HG03196 (cell line): ENCODE measurements at regions not wholly inside any gene's neighbourhood (a gene's known extent, or its start where the extent isn't known, plus 50 kb on each side); places are given as distances from the start of the nearest gene placed in this dataset.

Experiments
- ATAC-seq: cut with Tn5 transposase; IDR thresholded peaks from one replicate; pipeline ENCODE4 v1.9.1; 2021; ENCODE audit not compliant: unreplicated experiment

DNA sequence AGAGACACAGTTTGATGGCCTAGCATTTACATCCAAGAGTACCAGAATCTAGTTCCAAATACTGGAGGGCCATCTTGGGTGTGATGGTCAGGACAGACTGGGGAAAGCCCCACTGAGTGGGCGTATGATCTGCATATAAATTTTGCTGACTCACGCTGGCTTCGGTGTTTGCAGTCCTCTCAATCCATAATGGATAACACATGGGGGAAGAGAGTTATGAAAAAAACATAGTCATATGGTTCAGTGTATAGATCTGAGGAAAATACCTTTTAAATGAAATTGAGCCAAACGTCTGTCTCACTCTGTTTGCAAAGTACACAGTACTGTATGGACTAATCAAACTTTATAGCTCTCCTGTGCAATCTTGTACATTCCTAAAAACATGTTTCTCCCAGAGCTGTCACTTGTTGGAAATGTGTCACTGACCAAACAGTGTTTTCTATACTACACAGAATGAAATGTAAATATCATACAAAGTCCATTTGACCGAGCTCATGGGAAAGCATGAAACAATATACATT is 125.3 kb upstream of the THBS1 start:
- no peak for ATAC-seq

DNA sequence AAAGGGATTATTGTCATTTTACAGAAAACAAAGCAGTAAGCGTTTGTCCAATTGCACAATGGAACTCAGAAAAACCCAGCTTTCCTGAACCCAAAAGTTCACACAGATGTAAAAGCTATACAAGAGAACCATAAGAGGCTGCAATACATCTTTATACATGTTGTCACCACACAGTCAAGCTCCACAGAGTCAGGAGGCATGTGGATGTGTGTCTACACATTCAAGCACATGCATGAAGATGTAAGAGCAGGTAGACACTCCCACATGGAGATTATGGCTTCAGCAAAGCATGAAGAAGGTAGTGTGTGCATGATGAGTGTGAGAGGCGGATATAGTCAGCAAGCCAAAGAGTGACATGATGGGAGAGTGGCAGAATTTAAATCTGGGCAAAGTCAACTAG is 124.7 kb upstream of the THBS1 start:
- ATAC-seq, result no peak

DNA sequence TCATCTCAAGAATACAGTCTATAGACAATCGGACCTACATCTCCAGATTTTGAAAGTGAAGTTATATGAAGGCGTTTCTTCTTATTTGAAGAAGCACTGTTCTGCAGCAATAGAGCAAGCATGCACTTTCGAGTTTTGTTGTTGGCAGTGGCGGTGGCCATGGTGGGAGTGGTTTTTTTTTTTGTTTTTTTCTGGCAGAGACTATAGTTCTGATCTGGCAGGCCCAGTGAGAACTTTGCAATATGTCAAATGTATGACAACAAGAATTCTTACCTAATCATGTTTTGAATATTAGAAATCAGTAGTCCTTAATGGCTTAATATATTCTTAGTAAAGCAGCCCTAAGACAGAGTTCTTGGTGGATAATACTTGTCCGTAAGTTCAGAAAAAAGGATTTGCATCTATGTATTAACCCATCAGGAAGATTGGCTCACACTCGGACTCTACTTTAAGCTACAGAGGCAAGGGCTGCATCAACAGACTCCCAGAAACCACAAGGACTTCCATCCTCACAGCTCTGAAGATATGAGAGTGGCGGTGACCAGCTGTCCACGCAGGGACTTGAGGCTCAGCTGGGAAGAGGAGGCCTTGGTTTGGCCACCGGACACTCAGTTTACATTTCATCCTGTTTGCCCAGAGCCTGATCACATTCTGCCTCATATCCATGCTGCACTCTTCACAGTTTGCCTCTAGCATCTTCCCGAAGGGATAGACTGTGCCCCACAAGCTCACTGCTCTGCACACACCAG is 124.1 kb upstream of the THBS1 start:
- ATAC-seq, result no peak

DNA sequence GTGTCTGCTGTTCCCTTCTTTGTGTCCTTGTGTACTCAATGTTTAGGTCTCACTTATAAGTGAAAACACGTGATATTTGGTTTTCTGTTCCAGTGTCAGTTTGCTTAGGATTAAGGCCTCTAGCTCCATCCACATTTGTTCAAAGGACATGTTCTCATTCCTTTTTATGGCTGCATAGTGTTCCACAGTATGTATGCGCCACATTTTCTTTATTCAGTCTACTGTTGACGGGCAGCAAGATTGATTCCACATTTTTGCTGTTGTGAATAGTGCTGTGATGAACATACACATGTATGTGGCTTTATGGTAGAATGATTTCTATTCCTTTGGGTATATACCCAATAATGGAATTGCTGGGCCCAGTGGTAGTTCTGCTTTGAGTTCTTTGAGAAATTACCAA is 122.7 kb upstream of the THBS1 start:
- ATAC-seq, result no peak

DNA sequence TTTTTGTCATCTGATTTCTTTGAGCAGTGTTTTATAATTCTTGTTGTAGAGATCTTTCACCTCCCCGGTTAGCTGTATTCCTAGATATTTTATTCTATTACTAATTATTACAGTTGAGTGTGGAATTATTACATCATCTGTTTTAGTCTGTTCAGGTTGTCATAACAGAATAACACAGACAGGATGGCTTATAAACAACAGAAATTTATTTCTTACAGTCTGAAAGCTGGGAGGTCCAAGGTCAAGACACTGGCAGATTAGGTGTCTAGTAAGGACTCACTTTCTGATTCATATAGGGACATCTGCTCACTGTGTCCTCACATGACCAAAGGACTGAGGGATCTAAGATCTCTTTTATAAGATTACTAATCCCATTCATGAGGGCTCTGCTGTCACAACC is 121.3 kb upstream of the THBS1 start:
- ATAC-seq, result no peak

DNA sequence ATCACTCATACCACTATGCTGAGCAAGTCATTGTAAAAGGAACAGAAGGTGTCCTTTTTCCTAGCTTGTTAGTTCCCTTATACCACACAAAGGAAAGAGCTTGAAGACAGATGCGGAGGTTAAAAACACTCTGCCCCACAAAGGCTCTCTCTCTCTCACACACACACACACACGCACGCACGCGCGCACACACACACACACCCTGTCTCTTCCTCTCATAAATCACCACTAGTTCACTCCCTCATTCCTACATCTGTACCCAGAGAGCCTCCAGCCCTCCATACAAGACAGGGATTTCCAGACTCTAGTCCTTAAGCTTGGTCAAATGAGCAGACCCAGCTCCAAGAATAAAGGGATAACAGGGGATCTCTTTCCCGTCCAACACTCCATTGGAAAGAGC is 120.1 kb upstream of the THBS1 start:
- ATAC-seq, result no peak

DNA sequence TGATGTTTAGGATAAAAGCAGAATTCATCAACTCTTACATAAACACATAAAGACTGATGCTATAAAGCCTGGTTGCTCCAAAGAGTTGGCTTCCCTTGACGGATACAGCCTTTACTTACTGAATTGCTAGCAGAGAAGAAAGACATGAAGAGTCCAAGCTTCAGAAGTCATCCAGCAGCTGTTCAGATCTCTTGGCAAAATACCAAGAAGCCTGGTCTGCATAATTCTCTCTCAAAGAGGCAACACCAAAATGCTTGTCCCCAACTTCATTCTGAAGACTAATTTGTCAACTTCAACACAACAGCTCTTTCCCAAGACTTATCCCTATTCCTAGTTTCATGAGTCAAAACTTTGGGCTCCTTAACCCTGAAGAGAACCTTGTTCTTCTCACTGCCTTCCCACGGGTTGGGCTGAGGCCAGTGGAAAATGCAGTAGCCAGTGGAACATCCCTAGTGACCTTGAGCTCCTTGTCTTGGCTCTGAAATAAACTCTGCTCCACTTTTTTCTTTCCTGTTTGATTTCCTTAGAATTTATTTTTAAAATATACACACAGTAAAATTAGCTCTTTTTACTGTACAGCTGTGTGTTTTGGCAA is 119.2 kb upstream of the THBS1 start:
- no peak for ATAC-seq

DNA sequence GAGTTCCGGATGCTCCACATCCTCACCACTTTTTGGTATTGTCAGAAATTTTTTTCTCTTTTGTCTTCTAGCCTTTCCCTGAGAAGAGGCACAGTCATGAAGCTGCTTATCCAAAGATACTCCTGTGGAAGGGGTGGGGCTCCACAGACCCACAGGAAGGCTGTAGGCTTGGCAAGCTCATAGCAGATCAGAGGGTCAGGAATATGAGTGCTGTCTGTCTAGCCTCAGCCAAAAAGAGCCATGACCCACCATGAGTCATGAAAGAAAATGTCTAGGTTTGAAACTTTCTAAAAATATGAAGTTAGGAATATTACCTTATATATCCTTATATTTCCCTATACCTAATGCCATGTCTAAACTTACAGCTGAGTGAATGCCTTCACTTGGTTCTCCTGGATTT is 118.2 kb upstream of the THBS1 start:
- ATAC-seq, result no peak

DNA sequence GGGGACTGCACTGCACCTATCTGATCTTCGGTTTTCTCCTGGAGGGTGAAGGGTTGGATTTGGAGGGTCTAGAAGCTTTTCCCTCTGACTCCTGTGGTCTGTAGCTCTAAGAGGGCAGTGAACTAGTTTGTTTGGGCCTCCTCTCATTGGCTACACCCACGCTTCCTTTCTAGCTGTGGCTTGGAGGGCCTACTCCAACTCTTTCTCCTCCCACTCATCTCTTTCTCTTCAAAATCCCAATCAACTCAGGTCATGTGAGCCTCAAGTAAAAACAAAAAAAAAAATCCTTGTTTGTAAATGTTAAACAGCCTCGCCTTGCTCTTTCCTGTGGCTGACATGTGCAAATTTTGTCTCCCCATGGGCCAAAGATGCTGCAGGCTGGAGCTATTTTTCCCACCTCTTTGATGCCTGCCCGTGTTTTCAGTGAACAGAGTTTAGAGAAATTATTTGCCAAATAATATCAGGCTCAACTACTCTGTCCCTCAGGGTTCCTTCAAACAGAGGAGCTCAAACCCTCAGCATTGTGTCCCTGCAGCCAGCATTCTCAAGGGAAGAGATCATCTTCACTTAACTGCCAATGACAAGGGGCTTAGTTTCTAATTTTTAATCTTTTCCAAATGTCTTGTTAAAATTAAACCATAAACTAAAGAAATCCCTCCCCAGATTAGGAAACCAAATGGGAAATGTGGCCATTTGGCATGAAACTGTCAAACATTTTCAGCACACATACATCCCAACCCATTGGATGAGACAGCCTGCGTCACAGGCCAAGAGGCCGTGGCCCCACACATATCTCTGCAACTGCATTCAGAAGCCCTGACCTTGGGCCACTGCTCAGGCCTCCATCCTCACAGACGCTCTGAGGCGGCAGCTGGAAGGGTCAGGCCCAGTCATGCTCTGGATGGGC is 114.8 kb upstream of the THBS1 start:
- ATAC-seq, result no peak

DNA sequence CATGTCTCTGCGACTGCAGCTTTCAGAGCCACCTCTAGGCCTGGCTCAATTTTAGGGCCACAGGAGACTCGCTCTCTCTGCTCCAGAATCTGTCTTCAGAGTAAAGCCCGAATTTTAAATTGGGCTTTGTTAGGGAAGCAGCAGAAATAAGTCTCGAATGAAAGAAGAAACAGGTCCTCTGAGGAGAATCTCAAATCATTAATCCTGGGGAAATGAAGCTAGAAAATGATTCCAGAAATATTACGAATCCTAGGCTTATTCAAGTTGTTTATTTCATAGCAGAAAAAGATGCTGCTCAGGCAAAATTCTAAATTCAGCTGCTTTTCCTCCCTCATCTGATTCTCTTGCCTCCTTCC is 114.2 kb upstream of the THBS1 start:
- no peak for ATAC-seq

DNA sequence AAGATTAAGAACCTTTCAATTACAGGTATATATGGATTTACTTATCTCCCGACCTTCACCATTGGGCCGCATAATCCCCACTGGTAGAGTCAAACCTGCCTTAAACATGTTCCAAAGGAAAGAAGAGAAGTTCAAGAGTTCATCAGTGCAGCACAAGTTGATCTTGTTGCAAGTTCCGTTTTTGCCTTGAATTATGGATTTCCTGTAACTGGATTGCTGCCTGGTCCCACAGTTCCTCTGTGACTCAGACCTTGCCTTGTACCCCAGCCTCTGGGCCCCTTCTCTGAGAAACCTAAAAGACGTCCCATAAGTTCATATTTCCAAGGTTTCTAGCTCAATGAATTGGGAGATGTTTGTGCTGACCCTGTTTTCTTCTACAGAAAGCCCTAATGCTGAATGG is 112.5 kb upstream of the THBS1 start:
- ATAC-seq, result no peak

DNA sequence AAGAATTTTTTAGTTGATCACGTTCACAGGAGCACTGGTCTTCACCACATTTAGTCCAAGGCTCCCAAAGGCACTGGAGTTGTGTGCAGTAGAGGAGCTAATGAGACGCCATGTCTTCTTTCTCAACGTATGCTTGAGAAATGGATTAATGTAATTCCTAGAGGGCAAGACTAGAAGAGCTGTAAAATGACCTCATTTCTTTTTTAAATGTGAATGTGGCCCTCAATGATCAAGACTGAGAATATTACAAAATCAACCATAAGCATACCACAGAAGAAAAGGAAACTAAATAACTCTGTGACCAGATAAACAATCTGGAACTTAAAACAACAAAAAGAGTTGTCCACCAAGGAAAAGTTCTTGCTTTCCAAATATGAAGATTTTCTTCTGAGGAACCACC is 112.1 kb upstream of the THBS1 start:
- no peak for ATAC-seq

DNA sequence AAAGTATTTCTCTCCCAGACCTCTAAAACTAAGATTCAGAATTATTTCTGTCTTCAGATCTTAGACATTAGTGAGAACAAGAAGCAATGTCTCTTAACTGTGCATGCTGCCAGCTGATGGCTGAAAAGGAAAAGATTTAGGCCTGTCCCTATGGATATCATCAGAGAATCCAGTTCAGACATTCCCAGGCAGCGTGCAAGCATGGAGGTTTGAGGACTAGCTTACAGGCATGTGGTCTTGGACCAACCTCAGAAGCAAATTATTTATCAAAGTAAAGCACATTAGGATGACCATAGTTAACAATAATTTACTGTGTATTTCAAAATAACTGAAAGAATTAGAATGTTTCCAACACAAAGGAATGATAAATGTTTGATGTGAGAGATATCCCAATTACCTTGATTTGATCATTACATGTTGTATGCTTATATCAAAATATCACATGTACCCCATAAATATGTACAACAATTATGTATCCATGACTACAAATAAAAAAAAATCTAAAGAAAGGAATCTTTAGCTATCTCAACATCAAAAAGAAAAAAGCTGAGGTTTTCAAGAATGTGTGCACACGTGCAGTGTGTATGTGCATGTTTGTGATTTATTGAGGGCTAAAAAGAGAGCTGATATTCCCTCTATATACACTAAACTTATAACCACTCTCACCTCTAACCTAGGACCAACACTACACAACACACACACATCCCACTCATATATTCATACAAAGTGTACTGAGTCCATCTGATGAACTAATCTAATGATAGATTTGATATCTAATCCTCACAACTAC is 108.9 kb upstream of the THBS1 start:
- no peak for ATAC-seq

DNA sequence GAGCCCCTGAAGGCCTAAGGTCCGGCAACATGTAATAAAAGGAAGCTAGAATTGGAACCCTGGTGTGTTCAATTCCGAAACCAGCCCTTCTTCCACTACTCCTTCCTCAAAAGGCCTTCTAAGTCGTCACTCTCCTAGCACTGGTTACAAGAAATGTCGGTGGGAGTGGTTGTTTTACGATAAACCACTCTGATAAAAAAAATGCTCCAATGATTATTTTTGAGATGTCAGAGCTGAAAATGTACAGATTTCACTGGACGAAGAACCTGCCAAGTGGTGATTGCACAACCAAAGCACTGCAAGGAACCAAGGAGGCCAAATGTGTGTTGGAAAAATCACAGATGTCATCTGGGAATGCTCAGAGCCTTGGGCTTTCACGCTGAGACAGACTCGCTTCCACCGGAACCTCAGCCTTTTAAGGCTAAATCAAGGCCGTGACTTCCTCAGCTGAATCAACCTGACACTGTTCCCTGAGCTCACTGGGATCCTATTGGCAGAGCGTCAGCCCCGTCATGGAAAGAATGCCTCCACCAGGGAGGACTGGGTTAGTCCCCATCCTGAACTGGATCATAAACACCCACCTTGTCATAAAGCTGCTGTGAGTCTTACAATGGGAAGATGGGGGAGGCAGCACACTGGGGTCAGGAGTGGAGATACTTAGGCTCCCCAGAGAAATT is 108.1 kb upstream of the THBS1 start:
- no peak for ATAC-seq

DNA sequence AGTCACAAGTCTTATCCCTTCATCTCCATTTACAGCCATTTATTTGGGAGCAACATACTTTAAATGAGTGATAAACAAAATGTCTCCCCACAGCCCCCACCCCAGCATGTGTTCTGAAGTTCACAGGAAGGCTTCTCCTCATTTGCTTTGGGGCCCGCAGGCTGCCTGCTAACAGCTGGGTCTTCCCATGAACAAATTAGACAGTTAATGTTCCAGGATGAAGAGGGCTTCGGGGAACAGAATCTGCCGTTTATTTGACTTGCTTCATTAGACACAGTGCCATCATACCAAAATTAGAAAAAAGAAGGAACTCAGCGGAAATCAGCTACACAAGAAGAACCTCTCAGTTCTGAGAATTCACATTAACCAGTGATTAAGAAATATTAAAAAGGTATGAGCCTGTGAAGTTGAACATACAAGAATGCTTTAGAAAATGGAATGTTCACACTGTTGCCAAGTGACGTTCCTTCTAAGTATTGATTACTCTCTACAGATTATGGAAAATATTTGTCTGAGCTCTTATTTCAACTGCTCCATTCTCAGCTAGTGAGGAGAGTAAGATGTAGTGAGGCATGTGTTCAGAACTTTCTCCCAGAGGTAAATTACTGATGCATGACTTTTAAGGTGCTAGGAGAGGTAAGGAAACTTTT is 107.5 kb upstream of the THBS1 start:
- ATAC-seq, result no peak

DNA sequence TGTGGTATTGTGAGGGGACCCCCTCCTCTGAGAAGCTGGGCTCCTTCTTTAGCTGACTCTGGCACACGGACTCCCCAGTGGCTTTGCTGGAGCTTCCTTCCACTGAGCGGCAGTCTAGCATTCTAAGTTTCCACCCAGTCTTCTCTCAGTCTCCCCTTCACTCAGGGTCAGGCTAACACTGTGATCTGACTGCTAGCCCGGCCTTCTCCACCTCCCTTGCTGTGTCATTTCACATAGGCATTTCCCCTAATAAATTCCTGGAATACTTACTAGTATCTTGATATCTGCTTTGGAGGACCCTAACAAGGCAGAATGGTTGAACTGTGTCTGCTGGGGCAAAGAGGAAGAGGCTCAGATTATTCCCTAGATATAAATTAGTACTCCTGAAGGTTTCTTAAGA is 106.2 kb upstream of the THBS1 start:
- no peak for ATAC-seq

DNA sequence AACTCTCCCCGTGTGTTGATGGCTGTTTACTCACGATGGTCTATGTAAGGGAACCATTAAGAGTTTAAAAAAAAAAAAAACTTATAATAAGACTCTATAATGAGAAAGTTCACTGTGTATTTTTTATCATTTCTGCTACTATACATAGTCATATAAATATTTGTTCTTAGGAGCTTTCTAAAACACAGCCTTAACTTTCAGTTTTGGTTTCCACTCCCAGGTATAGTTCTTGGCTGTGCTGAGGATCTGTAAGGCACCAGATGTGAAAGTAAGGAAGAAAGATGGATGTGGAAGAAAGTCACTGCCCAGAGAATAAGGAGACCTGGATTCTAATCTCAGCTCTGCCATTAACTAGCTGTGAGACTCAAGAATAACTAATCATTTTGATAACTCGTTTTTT is 101.9 kb upstream of the THBS1 start:
- ATAC-seq, result no peak

DNA sequence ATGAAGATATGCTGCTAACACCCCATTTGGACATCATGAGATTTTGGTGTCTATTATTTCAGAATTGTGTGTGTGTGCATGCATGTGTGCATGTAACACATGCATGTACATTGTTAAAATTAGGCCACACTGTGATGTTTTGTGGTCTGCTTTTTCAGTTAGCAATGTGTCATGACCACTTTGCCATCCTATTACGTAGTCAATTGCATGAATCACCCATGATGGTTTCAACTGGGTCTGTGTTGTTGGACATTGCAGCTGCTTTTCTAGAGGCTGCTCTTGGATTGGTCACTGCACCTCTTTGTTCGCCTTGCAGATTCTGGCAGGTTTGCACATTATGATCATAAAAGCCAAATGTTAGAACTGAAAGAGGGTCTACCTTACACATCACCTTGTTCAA is 101.0 kb upstream of the THBS1 start:
- no peak for ATAC-seq

DNA sequence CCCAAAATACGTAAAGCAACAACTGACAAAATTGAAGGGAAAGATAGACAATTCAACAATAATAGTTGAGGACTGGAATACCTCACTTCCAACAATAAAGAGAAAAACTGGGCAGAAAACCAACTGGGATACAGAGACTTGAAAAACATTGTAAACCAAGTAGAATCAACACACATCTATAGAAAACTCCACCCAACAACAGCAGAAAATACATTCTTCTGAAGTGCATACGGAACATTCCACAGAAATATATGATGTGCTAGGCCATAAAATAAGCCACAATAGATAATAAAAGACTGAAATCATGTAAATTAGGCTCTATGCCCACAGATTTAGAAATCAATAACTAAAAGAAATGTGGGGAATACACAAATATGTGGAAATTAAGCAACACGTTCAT is 98.4 kb upstream of the THBS1 start:
- ATAC-seq, result no peak
